AG09319 (cell line): ENCODE measurements at regions not wholly inside any gene's neighbourhood (a gene's known extent, or its start where the extent isn't known, plus 50 kb on each side); places are given as distances from the start of the nearest gene placed in this dataset.

Source experiments
- DNase-seq: peaks from one replicate; pipeline ENCODE4 v3.0.0-alpha.2; 2010; ENCODE audit warnings: low read depth; ENCODE audit errors: extremely low read depth
- CTCF ChIP-seq: IDR thresholded peaks from 2 replicates; pipeline ENCODE4 v1.5.1; 2011; ENCODE audit warnings: low read depth, mild to moderate bottlenecking, inconsistent platforms, low read length, moderate library complexity

- DNase-seq: no peak
- no peak for TF ChIP-seq CTCF
Measured at GRCh38 chr5:28737222-28737621, 1698.8 kb upstream of the CDH9 start.

GRCh38 chr5:28734396-28734795 is 1696.0 kb upstream of the CDH9 start:
- no peak for DNase-seq
- TF ChIP-seq CTCF: no peak

GRCh38 chr5:28729067-28729466 is 1690.7 kb upstream of the CDH9 start:
- no peak for DNase-seq
- TF ChIP-seq CTCF: no peak

GRCh38 chr5:28726815-28727214 is 1688.4 kb upstream of the CDH9 start:
- no peak for TF ChIP-seq CTCF

GRCh38 chr5:28725001-28725400 is 1686.6 kb upstream of the CDH9 start:
- TF ChIP-seq CTCF: no peak
- DNase-seq: no peak

More at GRCh38 chr5:28726815-28727214, 1688.4 kb upstream of the CDH9 start:
- no peak for DNase-seq

- DNase-seq: no peak
- no peak for TF ChIP-seq CTCF
Measured at GRCh38 chr5:28714907-28715698, 1676.7 kb upstream of the CDH9 start.

- DNase-seq: no peak
- no peak for TF ChIP-seq CTCF
Measured at GRCh38 chr5:28710360-28710759, 1672.0 kb upstream of the CDH9 start.
